Stimulated activated naive CD4-positive, alpha-beta T cell treated with Interleukin-2 at 50 U/mL for 16 hours (primary cell): ENCODE measurements at regions not wholly inside any gene's neighbourhood (a gene's known extent, or its start where the extent isn't known, plus 50 kb on each side); places are given as distances from the start of the nearest gene placed in this dataset.

Source experiments
- DNase-seq: peaks from one replicate; lab custom pipeline; 2025; lab: John Stamatoyannopoulos, UW

GRCh38 chr12:111110556-111110955, 190.2 kb upstream of the MYL2 start:
- no peak for DNase-seq

DNA sequence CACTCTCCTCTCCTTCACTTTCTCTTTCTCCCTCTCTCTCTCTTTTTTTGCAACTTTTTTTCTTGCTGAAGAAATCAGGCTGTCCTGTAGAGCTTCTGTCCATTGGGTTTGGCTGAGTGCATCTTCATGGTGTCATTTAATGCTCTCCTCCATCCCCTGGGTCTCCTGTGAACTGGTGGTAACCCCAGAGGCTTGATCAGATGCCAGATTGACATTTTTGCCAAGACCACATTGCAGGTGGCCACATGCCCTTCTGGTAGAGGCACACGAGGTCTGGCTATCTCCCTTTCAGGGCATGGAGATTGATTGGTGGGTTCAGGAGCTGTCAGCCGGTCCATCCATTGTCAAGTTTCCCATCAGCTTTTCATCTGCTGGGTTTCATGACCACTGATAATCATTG, 188.3 kb upstream of the MYL2 start:
- DNase-seq = no peak

DNA sequence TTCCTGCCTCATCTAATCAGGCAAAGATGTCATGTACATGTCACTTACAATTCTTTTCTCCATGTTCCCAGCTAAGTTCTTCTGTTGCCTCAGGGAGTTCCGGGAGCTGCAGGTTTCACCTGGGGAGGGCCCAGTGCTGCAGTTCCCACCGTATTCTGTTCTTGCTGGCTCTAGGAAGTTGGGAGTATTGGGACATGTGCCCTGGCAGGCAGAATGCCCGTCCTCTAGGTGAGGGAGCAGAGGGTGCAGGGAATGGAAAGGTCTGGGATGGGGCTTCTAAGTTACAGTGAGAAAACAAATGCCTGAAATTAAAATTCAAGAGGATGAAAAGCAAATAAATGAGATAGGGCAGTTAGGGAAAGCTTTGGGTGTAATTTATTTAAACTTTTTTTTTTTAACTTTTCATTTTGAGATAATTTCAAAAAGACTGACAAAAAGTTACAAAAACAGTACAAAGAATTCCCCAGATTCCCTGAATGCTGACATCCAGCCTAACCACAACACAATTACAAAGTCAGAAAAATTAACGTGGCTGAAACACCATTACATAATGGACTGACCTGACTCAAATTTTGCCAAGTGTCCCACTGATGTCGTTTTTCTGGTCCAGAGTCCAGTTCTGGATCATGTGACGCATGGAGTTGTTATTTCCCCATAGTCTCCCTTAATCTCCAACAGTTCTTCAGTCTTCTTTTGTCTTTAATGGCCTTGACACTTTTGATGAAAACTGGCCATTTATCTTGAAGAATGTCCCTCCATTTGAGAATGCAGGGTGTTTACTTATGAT, 187.2 kb upstream of the MYL2 start:
- no peak for DNase-seq

- no peak for DNase-seq
Measured at GRCh38 chr12:111105294-111105693, 184.9 kb upstream of the MYL2 start.

- DNase-seq = no peak
Measured at GRCh38 chr12:111103583-111103982, 183.2 kb upstream of the MYL2 start.

DNA sequence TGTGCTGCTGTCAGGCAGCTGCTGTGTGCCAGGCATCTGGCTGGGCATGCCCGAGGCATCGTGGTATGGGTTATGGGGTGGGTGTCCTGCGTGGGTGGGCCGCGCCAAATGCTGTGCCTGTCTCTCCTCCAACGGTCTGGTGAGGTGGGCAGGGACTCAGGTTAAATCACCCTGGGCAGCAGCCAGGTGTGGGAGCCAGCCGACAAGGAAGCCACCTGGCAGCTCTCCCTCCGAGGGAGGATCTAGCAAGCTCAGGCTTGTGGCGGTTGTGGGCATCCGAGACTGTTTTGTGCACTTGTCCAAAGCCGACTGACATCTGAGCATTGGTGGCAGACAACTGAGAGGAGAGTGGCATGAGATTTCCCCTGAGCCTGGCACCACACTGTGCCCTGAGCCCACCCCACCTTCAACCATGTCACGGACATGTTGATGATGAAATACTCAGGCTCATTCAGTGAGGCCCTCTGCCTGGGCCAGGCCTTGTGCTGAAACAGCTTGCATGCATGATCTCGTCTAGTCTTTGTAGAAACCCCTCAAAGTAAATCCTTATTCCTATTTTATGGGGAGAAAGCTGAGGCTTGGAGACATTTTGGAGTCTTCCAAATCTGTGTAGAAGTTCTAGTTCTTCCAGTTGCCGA, 181.8 kb upstream of the MYL2 start:
- DNase-seq = no peak

DNA sequence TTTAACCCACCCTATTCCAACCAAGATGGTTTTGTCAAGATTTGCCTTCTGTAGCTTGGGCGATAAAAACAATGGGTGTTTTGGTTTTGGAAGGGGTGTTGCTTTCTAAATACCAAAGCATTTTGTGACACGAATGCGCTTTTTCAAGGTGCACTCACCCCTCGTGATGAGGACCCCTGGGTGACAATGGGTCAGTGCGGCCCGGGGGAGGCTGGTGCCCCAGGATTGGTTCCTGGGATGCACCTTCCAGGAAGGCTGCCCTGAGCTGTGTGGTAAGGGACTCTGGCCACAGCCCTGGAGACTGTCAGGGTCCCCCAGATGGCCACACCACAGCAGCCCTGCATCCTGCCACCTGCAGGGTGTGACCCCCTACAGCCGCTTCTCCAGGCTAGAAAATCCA, 180.6 kb upstream of the MYL2 start:
- DNase-seq = no peak

GRCh38 chr12:111100554-111100953, 180.2 kb upstream of the MYL2 start:
- DNase-seq = no peak

DNA sequence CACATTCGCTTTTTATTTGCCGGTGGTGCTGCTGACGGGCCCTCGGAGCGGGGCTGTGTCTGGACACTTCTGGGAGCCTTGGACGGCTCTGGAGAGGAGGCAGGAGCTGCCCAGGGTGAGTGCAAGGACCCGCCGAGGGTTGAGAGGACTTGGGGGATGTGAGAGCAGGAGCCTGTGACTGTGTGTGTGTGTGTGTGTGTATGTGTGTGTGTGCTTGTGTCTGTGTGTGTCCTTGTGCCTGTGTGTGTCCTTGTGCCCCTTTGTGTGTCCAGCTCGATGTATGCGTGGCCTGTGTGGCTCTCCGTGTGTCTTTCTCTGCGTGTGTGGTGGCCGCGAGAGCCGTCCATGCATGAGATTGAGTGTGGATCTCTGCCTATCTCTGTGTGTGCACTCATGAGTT, 179.6 kb upstream of the MYL2 start:
- DNase-seq = no peak

- no peak for DNase-seq
Measured at GRCh38 chr12:111099186-111099585, 178.8 kb upstream of the MYL2 start.

- DNase-seq = no peak
Measured at GRCh38 chr12:111094157-111095010, 174.0 kb upstream of the MYL2 start.

GRCh38 chr12:111093428-111094142, 173.2 kb upstream of the MYL2 start:
- DNase-seq = no peak

DNA sequence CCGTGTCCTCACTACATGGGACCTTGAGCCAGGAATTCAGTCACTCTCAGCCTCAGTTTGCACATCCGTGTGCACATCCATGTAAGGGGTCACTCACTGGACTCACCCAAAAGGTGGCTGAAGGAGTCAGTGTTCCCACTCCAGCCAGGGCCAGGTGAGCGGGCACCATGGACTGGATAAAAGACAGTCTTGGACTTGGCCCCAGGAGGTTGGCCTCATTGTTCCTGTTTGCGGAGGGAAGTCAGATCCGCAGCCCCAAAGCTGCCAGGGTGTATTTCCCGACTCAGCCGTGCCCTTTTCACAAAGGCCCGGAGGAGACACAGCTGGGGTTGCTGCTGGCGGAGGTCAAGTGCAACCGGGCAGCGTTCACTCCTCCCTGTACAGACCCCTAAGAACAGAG, 170.7 kb upstream of the MYL2 start:
- no peak for DNase-seq

GRCh38 chr12:111089616-111090015, 169.2 kb upstream of the MYL2 start:
- no peak for DNase-seq

- no peak for DNase-seq
Measured at GRCh38 chr12:111088409-111088808, 168.0 kb upstream of the MYL2 start.

DNA sequence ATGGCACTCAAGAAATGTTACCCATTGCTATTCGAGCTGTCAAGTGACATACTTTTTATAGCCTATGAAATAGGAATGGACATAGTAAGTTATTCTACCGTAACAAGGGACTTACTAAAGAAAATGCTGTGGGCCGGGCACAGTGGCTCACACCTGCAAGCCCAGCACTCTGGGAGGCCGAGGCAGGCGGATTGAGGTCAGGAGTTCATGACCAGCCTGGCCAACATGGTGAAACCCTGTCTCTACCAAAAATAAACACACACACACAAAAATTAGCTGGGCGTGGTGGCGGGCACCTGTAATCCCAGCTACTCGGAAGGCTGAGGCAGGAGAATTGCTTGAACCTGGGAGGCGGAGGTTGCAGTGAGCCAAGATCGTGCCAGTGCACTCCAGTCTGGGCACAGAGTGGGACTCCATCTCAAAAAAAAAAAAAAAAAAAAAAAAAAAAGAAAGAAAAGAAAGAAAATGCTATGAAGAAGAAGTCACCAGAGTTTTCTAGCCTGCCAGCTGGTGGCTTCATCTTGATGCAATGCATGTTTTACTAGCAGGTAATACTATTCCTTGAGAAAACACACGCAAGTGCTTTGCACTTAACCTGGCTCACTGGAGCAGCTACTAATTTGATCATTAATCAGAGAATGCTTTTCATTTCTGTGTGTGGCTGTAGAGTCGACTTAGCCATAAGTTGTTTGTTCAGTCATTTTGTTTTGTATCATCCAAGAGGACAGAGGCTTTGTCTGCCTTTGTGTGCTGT, 166.7 kb upstream of the MYL2 start:
- DNase-seq = no peak

- no peak for DNase-seq
Measured at GRCh38 chr12:111085096-111085495, 164.7 kb upstream of the MYL2 start.

DNA sequence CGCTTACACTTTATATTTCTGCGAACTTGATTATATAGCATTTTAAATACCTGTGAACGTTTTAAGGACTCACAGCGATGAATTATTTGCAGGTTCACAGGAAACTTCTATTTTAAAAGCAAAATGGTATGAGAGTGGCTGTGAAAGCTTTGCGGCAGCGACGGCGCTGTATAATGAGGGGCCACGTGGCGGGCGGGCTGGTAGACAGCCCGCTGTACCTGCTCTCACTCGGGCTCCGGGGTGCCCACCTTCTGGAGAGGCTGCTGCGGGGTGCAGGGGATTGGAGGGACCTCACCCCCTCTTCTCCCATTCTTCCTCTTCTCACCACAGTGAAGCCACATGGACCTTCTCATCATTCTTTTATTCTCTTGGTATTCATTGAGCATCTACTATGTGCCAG, 164.2 kb upstream of the MYL2 start:
- DNase-seq = no peak

- DNase-seq = no peak
Measured at GRCh38 chr12:111084158-111084557, 163.8 kb upstream of the MYL2 start.

DNA sequence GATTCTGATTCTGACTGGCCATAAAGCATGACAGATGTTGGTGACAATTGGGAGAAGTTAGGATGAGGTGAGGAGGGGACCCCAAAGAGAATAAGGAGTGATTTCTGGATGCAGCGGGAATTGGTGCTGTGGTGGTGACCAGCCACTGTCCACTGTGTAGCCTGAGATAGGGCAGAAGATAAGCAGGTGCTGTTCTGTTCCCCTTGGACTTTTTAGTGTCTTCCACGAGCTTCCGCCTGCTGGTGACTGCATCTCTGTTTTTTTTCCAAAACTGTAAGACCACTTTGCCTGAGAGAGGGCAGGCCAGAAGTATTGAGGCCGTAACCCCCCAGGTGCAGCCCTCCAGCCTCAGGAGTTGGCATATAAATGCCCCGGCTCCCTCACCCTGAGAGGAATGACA, 161.2 kb upstream of the MYL2 start:
- no peak for DNase-seq

DNA sequence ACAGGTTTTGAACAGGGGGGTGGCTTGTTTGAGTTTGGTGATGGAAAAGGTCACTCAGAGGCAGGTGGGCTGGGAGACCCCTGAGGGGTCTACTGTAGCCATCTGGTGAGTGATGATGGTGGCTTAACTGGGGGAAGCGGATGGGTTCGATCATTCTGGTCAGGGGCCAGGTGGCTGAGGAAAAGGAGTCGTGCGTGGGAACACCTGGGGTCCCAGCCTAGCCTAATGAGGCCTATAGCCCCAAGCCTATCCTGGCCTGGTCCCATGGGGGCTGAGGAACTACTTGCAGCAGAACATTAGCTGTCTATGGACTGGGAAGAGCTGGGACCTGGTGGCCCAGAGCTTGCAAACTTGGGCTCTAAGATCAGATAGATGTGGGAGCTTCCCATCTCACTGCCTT, 158.4 kb upstream of the MYL2 start:
- no peak for DNase-seq
